Ascending aorta (tissue), 2 donors: ENCODE measurements at regions not wholly inside any gene's neighbourhood (a gene's known extent, or its start where the extent isn't known, plus 50 kb on each side); places are given as distances from the start of the nearest gene placed in this dataset.

Source experiments
- DNase-seq, 2 donors: peaks; one replicate each; pipeline ENCODE4 v3.0.0-alpha.2; 2019; ENCODE audit warnings: low spot score in 2 of 2
- H3K27ac ChIP-seq, 2 donors: fragments of 200-600 bp; sonication (generic); one replicate each; pipeline ENCODE4 v1.5.1; 2016 to 2017; ENCODE audit warnings: mild to moderate bottlenecking in 1 of 2
- H3K27me3 ChIP-seq: fragments of 200-600 bp; sonication (generic); one replicate; pipeline ENCODE4 v1.5.1; 2017
- H3K36me3 ChIP-seq, 2 donors: fragments of 200-600 bp; sonication (generic); one replicate each; pipeline ENCODE4 v1.5.1; 2016
- H3K4me1 ChIP-seq, 2 donors: fragments of 200-600 bp; sonication (generic); one replicate each; pipeline ENCODE4 v1.5.1; 2016 to 2017; ENCODE audit warnings: mild to moderate bottlenecking in 1 of 2
- H3K4me3 ChIP-seq, 2 donors: fragments of 200-600 bp; sonication (generic); one replicate each; pipeline ENCODE4 v1.5.1; 2016 to 2017; ENCODE audit warnings: mild to moderate bottlenecking in 1 of 2
- H3K9me3 ChIP-seq, 2 donors: fragments of 200-600 bp; sonication (generic); one replicate each; pipeline ENCODE4 v1.5.1; 2016
- intact Hi-C: fragments of 100-400 bp; cut with DNase I; formaldehyde crosslinking; loops from one replicate; pipeline ENCODE4 v1.15.1; 2023
- TF ChIP-seq, protein P1 (sequence below), 3 experiments: fragments of 200-600 bp in 2 of 3; fragments of 450-650 bp in 1 of 3; sonication (generic) in 2 of 3; IDR thresholded peaks; one replicate each; pipeline ENCODE4 v1.5.1; 2016 to 2019; ENCODE audit warnings: antibody characterized with exemption in 3 of 3, mild to moderate bottlenecking in 1 of 3, moderate library complexity in 1 of 3

DNA sequence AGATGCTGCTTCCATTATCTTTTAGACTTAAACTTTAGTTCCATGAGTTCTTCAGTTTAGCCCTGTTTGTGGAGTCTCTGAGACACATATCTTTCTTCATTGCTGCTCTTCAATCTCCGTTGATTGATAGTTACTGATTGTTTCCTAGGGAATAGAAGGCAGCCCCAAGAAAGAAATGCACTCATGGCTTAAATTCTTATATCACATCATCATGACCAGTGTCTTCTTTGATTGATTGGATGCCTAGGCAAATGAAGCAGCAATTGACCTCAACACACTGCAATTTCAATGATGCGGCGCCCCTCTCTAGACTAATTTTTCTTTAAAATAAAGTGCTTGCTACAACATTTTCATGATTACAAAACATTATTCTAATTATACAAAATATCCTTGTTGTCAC is 576.5 kb upstream of the VSTM2A start:
- no peak for DNase-seq
- Histone ChIP-seq H3K4me1 (no peaks in the 10 kb centered on the region), H3K27ac (no peak overlapping the region), H3K27me3 (no peaks in the 10 kb centered on the region), H3K36me3 (no peaks in the 10 kb centered on the region), H3K9me3 (no peaks in the 10 kb centered on the region), H3K4me3 (no peak overlapping the region)
- intact Hi-C loops, result no loop called here
- TF ChIP-seq, protein P1, sequence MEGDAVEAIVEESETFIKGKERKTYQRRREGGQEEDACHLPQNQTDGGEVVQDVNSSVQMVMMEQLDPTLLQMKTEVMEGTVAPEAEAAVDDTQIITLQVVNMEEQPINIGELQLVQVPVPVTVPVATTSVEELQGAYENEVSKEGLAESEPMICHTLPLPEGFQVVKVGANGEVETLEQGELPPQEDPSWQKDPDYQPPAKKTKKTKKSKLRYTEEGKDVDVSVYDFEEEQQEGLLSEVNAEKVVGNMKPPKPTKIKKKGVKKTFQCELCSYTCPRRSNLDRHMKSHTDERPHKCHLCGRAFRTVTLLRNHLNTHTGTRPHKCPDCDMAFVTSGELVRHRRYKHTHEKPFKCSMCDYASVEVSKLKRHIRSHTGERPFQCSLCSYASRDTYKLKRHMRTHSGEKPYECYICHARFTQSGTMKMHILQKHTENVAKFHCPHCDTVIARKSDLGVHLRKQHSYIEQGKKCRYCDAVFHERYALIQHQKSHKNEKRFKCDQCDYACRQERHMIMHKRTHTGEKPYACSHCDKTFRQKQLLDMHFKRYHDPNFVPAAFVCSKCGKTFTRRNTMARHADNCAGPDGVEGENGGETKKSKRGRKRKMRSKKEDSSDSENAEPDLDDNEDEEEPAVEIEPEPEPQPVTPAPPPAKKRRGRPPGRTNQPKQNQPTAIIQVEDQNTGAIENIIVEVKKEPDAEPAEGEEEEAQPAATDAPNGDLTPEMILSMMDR (IDR thresholded peaks at IDR 0.05), result no peak

DNA sequence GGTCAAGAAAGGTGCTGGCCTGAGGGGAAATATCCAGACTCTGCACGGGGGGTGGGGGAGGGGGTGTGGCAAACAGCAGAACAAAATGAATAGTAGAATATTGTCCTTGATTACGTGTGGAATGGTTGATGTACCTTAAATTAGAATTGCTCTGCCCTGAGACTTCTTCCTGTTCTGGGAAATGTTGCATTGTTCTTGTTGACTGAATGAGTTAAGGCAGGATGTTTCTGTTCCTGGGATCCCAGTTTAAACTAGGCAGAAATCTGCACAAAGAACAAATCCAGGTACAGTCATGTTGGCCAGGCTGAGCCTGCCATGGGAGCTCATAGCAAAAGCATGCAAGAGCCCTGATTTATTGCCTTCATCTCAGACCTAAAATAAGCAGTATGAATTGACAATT is 558.7 kb upstream of the VSTM2A start:
- Histone ChIP-seq H3K27me3 (no peaks in the 10 kb centered on the region), H3K9me3 (no peaks in the 10 kb centered on the region), H3K36me3 (no peaks in the 10 kb centered on the region), H3K27ac (no peak overlapping the region), H3K4me1 (no peaks in the 10 kb centered on the region), H3K4me3 (no peak overlapping the region)
- intact Hi-C loops, result no loop called here
- TF ChIP-seq, protein P1 (IDR thresholded peaks at IDR 0.05), result no peak
- DNase-seq, result no peak

DNA sequence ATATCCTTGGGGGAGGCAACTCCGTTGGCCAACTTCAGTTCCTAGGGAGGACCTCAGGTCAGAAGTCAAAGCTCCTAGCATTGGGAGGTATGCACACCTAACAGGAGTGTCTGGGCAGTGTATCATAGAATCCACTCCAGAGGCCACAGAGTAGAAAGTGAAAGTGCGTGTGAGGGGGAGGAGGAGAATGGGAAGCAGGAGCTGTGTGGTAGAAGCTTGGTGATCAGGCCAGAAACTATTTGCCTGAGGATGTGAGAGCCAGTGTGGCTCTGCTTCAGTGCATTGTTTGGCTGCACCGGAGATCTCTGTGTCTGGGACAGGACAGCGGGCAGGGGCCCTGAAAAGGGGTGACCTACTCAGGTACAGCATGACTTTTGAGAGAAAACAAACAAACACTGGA is 557.4 kb upstream of the VSTM2A start:
- intact Hi-C loops, result no loop called here
- H3K27ac ChIP-seq, result no peak overlapping the region

GRCh38 chr7:53988376-53988775 is 553.8 kb upstream of the VSTM2A start:
- TF ChIP-seq, protein P1 (IDR thresholded peaks at IDR 0.05), result no peak
- no peak for DNase-seq
- H3K36me3 ChIP-seq, result no peaks in the 10 kb centered on the region
- no peak overlapping the region for H3K27ac ChIP-seq
- H3K9me3 ChIP-seq, result no peaks in the 10 kb centered on the region
- H3K4me3 ChIP-seq, result no peak overlapping the region
- no peaks in the 10 kb centered on the region for H3K4me1 ChIP-seq
- intact Hi-C loops, result no loop called here
- no peaks in the 10 kb centered on the region for H3K27me3 ChIP-seq

More for the DNA sequence above, 557.4 kb upstream of the VSTM2A start:
- no peaks in the 10 kb centered on the region for H3K36me3 ChIP-seq
- DNase-seq, result no peak
- no peaks in the 10 kb centered on the region for H3K27me3 ChIP-seq
- H3K9me3 ChIP-seq, result no peaks in the 10 kb centered on the region
- H3K4me1 ChIP-seq, result no peaks in the 10 kb centered on the region
- TF ChIP-seq, protein P1 (IDR thresholded peaks at IDR 0.05), result no peak
- no peak overlapping the region for H3K4me3 ChIP-seq

DNA sequence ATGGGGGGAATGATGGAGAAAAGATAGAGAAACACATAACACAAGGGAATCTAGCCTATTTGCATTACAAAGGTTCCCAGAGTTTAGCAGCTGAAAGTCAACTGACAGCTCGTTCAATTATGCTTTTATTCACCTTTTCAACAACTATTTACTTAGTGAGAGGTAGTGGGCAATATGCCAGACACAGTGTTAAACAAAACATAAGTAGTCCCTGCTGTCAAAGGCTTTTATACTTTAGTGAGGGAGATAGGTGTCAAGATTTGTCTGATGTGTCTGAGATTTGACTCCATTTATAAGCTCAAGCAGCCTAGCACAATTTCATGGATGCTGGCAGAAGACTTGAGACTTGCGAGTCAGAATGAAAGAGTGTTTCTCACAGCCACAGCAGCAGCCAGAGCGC is 549.0 kb upstream of the VSTM2A start:
- Histone ChIP-seq H3K9me3 (no peaks in the 10 kb centered on the region), H3K4me1 (no peaks in the 10 kb centered on the region), H3K27me3 (no peaks in the 10 kb centered on the region), H3K27ac (no peak overlapping the region), H3K36me3 (no peaks in the 10 kb centered on the region), H3K4me3 (no peak overlapping the region)
- intact Hi-C loops, result no loop called here
- no peak for DNase-seq
- TF ChIP-seq, protein P1 (IDR thresholded peaks at IDR 0.05), result no peak

DNA sequence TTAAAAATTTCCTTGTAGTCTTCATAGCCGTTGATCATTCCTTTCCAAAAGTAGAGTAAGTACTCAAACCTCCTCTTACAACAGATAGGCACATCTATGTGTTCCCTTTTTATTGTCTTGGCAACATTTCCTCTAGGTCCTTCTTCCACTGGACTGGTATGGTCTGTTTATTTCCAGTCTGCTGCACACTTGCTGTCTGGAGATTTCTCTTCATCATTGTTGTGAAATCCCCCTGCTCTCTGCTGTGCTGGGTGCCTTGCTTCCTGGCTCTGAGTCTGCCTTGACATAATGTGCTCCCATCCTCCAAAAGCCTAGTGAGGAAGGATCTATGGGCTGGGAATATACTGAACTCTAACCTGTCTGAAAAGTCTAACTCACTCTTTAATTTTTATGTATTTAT is 545.3 kb upstream of the VSTM2A start:
- Histone ChIP-seq H3K4me3 (no peak overlapping the region), H3K4me1 (no peaks in the 10 kb centered on the region), H3K36me3 (no peaks in the 10 kb centered on the region), H3K27ac (no peak overlapping the region), H3K9me3 (no peaks in the 10 kb centered on the region), H3K27me3 (no peaks in the 10 kb centered on the region)
- TF ChIP-seq, protein P1 (IDR thresholded peaks at IDR 0.05), result no peak
- intact Hi-C loops, result no loop called here
- no peak for DNase-seq
